HG02642 (cell line): ENCODE measurements at regions not wholly inside any gene's neighbourhood (a gene's known extent, or its start where the extent isn't known, plus 50 kb on each side); places are given as distances from the start of the nearest gene placed in this dataset.
"Not testable (repeated sequence)": the region's sequence is repeated elsewhere in the genome, so short reads cannot be mapped to it uniquely, and the experiment has no call there.

Experiments
- ATAC-seq: cut with Tn5 transposase; IDR thresholded peaks from one replicate; pipeline ENCODE4 v1.9.1; 2021; ENCODE audit warnings: mild to moderate bottlenecking; ENCODE audit not compliant: unreplicated experiment, poor library complexity

- ATAC-seq: no peak
Observed at GRCh38 chr3:177889652-177890358, 646.4 kb upstream of the KCNMB2 start.

- ATAC-seq: no peak
Observed at GRCh38 chr3:177890359-177890683, 645.9 kb upstream of the KCNMB2 start.

GRCh38 chr3:177891569-177891968 lies 644.7 kb upstream of the KCNMB2 start:
- ATAC-seq: not testable (repeated sequence)

- no peak for ATAC-seq
Observed at GRCh38 chr3:177893331-177893730, 642.9 kb upstream of the KCNMB2 start.

- ATAC-seq: no peak
Observed at GRCh38 chr3:177894081-177894728, 642.0 kb upstream of the KCNMB2 start.

- ATAC-seq: no peak
Observed at GRCh38 chr3:177898185-177898584, 638.1 kb upstream of the KCNMB2 start.

- no peak for ATAC-seq
Observed at GRCh38 chr3:177899275-177900067, 636.8 kb upstream of the KCNMB2 start.

GRCh38 chr3:177902876-177903275 lies 633.4 kb upstream of the KCNMB2 start:
- ATAC-seq: no peak

GRCh38 chr3:177904621-177905020 lies 631.6 kb upstream of the KCNMB2 start:
- no peak for ATAC-seq

- ATAC-seq: no peak
Observed at GRCh38 chr3:177905173-177906125, 630.8 kb upstream of the KCNMB2 start.

- ATAC-seq: no peak
Observed at GRCh38 chr3:177906126-177906511, 630.1 kb upstream of the KCNMB2 start.

GRCh38 chr3:177906578-177907229 lies 629.5 kb upstream of the KCNMB2 start:
- no peak for ATAC-seq

- ATAC-seq: not testable (repeated sequence)
Observed at GRCh38 chr3:177909530-177909929, 626.7 kb upstream of the KCNMB2 start.

- ATAC-seq: no peak
Observed at GRCh38 chr3:177914224-177914623, 622.0 kb upstream of the KCNMB2 start.

- ATAC-seq: no peak
Observed at GRCh38 chr3:177916461-177916860, 619.8 kb upstream of the KCNMB2 start.

- ATAC-seq: no peak
Observed at GRCh38 chr3:177917234-177917861, 618.9 kb upstream of the KCNMB2 start.

- ATAC-seq: no peak
Observed at GRCh38 chr3:177921153-177921552, 615.1 kb upstream of the KCNMB2 start.

- no peak for ATAC-seq
Observed at GRCh38 chr3:177924261-177924660, 612.0 kb upstream of the KCNMB2 start.

- peak; percentile 62 for ATAC-seq
Observed at GRCh38 chr3:177928172-177928873, 607.9 kb upstream of the KCNMB2 start.
